ENCODE measurements at regions not wholly inside any gene's neighbourhood (a gene's known extent, or its start where the extent isn't known, plus 50 kb on each side); places are given as distances from the start of the nearest gene placed in this dataset.
"Not testable (repeated sequence)": the region's sequence is repeated elsewhere in the genome, so short reads cannot be mapped to it uniquely, and the experiment has no call there.

DNA sequence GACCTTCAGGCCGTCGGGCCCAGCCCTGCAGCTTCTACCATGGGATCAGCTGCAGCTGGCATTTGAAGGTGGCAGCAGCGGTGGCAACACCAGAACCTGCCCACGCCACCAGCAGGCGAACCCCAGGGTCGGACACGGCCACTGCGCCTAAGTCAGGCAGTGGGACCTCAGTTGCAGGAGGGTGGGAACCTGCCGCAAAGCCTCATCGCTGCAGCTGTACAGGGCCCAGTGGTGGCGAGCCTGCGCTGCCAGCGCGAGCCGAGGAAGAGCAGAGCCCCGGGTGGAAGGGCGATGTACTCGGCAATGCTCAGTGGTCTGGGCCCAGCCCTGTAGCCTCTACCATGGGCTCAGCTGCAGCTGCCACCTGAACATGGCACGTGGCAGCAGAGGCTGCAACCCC lies 441.6 kb downstream of the POTEH start:
- TF ChIP-seq, protein P1, sequence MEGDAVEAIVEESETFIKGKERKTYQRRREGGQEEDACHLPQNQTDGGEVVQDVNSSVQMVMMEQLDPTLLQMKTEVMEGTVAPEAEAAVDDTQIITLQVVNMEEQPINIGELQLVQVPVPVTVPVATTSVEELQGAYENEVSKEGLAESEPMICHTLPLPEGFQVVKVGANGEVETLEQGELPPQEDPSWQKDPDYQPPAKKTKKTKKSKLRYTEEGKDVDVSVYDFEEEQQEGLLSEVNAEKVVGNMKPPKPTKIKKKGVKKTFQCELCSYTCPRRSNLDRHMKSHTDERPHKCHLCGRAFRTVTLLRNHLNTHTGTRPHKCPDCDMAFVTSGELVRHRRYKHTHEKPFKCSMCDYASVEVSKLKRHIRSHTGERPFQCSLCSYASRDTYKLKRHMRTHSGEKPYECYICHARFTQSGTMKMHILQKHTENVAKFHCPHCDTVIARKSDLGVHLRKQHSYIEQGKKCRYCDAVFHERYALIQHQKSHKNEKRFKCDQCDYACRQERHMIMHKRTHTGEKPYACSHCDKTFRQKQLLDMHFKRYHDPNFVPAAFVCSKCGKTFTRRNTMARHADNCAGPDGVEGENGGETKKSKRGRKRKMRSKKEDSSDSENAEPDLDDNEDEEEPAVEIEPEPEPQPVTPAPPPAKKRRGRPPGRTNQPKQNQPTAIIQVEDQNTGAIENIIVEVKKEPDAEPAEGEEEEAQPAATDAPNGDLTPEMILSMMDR (conservative IDR thresholded peaks at IDR 0.05; ENCODE audit: low read depth, low read length) = not testable (repeated sequence)
- not testable (repeated sequence) for TF ChIP-seq EZH2 (IDR thresholded peaks at IDR 0.05; ENCODE audit: borderline replicate concordance, low read depth, low read length, poor library complexity, severe bottlenecking)

Data from A673 (cell line).